HepG2 (cell line): ENCODE measurements at regions not wholly inside any gene's neighbourhood (a gene's known extent, or its start where the extent isn't known, plus 50 kb on each side); places are given as distances from the start of the nearest gene placed in this dataset.
"Not testable (repeated sequence)": the region's sequence is repeated elsewhere in the genome, so short reads cannot be mapped to it uniquely, and the experiment has no call there.

ENCODE experiments used
- ATAC-seq: fragments of 200-7000 bp; cut with Tn5 transposase; 3 replicates; pipeline ENCODE4 v1.9.1; 2020; ENCODE audit warnings: mild to moderate bottlenecking, moderate library complexity
- BruUV-seq: library from RNA; stranded (reverse); fragments of 400-500 nt; replicated peaks from 2 replicates; lab custom pipeline; 2021; lab: Mats Ljungman, UMichigan
- CTCF ChIA-PET: fragments of 300-600 bp; formaldehyde crosslinking; extraction: SDS; loops from one replicate; lab custom pipeline; 2021; ENCODE audit warnings: low total read pairs, inconsistent platforms, low intra/inter-chr PET ratio; lab: Yijun Ruan, JAX
- POLR2A ChIA-PET: fragments of 350-600 bp; sonication (Branson Sonifier 250); formaldehyde crosslinking; loops from one replicate; lab custom pipeline; 2020; ENCODE audit warnings: antibody characterized with exemption, inconsistent platforms; lab: Yijun Ruan, JAX
- DNase-seq: peaks from one replicate; pipeline ENCODE4 v3.0.0-alpha.2; 2015; ENCODE audit warnings: low spot score
- FAIRE-seq: peaks from 3 replicates; lab custom pipeline; 2011; peaks lifted over from hg19 to GRCh38; lab: Jason Lieb, UNC
- H2AFZ ChIP-seq: one replicate; pipeline ENCODE4 v1.6.1; 2011; ENCODE audit warnings: low read length, inconsistent platforms
- H3K27ac ChIP-seq: fragments of 300-600 bp; 3 replicates; pipeline ENCODE4 v1.8.0; 2011; ENCODE audit warnings: mixed run types, mild to moderate bottlenecking, mixed read lengths, low read length, inconsistent platforms; ENCODE audit not compliant: insufficient read depth; ENCODE audit errors: extremely low read length
- H3K27me3 ChIP-seq, 2 experiments: fragments of 200-600 bp in 1 of 2; 2 replicates in 1 of 2; 3 replicates in 1 of 2; pipeline versions ENCODE4 v1.6.0 to v1.8.0; 2011; ENCODE audit warnings: low read length in 2 of 2, mild to moderate bottlenecking in 2 of 2, moderate library complexity in 2 of 2, inconsistent platforms in 1 of 2; ENCODE audit not compliant: insufficient read depth in 2 of 2, control insufficient read depth in 1 of 2
- H3K36me3 ChIP-seq, 2 experiments: fragments of 200-600 bp in 1 of 2; replicated peaks in 1 of 2; 2 replicates in 1 of 2; 3 replicates in 1 of 2; pipeline versions ENCODE4 v1.5.1 to v1.8.0; 2011; ENCODE audit warnings: low read length in 2 of 2, inconsistent platforms in 1 of 2; ENCODE audit not compliant: insufficient read depth in 2 of 2, control insufficient read depth in 1 of 2
- H3K4me1 ChIP-seq: 2 replicates; pipeline ENCODE4 v1.5.1; 2012; ENCODE audit warnings: low read length, inconsistent platforms; ENCODE audit not compliant: insufficient read depth
- H3K4me2 ChIP-seq: 2 replicates; pipeline ENCODE4 v1.6.0; 2011; ENCODE audit warnings: low read depth, low read length, inconsistent platforms
- H3K4me3 ChIP-seq, 3 experiments: fragments of 200-600 bp in 1 of 3; sonication (generic), shearing (Covaris generic) in 1 of 3; replicated peaks in 1 of 3; 2 replicates each; pipeline ENCODE4 v1.5.1; 2011 to 2016; ENCODE audit warnings: low read length in 3 of 3, inconsistent platforms in 2 of 3, low read depth in 2 of 3, mild to moderate bottlenecking in 2 of 3, control low read depth in 1 of 3, mixed read lengths in 1 of 3; ENCODE audit not compliant: insufficient read depth in 1 of 3
- H3K79me2 ChIP-seq: one replicate; pipeline ENCODE4 v1.6.1; 2011; ENCODE audit warnings: low read length, inconsistent platforms; ENCODE audit not compliant: insufficient read depth
- H3K9ac ChIP-seq: 2 replicates; pipeline ENCODE4 v1.6.0; 2011; ENCODE audit warnings: mild to moderate bottlenecking, low read depth, low read length, inconsistent platforms; ENCODE audit not compliant: insufficient read depth
- H3K9me3 ChIP-seq: 2 replicates; pipeline ENCODE4 v1.5.1; 2012; ENCODE audit warnings: mild to moderate bottlenecking, low read length
- H4K20me1 ChIP-seq: 2 replicates; pipeline ENCODE4 v1.6.0; 2011; ENCODE audit warnings: inconsistent platforms, mild to moderate bottlenecking, low read length, moderate library complexity; ENCODE audit not compliant: insufficient read depth
- ATF7-NPFF ChIP-seq: sonication (generic); formaldehyde crosslinking; IDR thresholded peaks from 2 replicates; pipeline ENCODE4 v1.8.1; 2023; ENCODE audit warnings: mild to moderate bottlenecking, low read depth, missing genetic modification reagents, moderate library complexity
- FOXA1 ChIP-seq, 2 experiments: fragments of 450-650 bp in 1 of 2; sonication (generic) in 1 of 2; formaldehyde crosslinking in 1 of 2; IDR thresholded peaks; 2 replicates each; pipeline versions ENCODE4 v1.4.0 to v1.6.1; 2016 to 2020; ENCODE audit warnings: missing genetic modification reagents in 1 of 2
- FOXA3 ChIP-seq: IDR thresholded peaks from 2 replicates; pipeline ENCODE4 v1.6.1; 2016; ENCODE audit warnings: missing genetic modification reagents, missing compliant biosample characterization
- FOXP1 ChIP-seq, 2 experiments: fragments of 450-650 bp in 1 of 2; IDR thresholded peaks; 2 replicates each; pipeline ENCODE4 v1.6.1; 2017 to 2018; ENCODE audit warnings: antibody characterized with exemption in 1 of 2
- HOXA3 ChIP-seq: sonication (generic); formaldehyde crosslinking; IDR thresholded peaks from 2 replicates; pipeline ENCODE4 v1.5.0; 2020; ENCODE audit warnings: missing genetic modification reagents
- SALL1 ChIP-seq: sonication (generic); formaldehyde crosslinking; IDR thresholded peaks from 2 replicates; pipeline ENCODE4 v1.8.0; 2022; ENCODE audit warnings: mild to moderate bottlenecking, missing genetic modification reagents
- SOX13 ChIP-seq, 3 experiments: fragments of 450-650 bp in 1 of 3; sonication (generic) in 1 of 3; formaldehyde crosslinking in 1 of 3; IDR thresholded peaks in 2 of 3; conservative IDR thresholded peaks in 1 of 3; 2 replicates each; pipeline versions ENCODE4 v1.5.0 to v1.6.1; 2016 to 2020; ENCODE audit warnings: antibody characterized with exemption in 1 of 3, mild to moderate bottlenecking in 1 of 3, missing compliant biosample characterization in 1 of 3, missing genetic modification reagents in 1 of 3, moderate library complexity in 1 of 3
- SP5 ChIP-seq: IDR thresholded peaks from 2 replicates; pipeline ENCODE4 v1.6.1; 2016; ENCODE audit warnings: low read depth, borderline replicate concordance
- ZMYM4 ChIP-seq: sonication (generic); formaldehyde crosslinking; IDR thresholded peaks from 2 replicates; pipeline ENCODE4 v1.8.1; 2023; ENCODE audit warnings: mild to moderate bottlenecking, missing genetic modification reagents
- ZNF598 ChIP-seq: sonication (generic); formaldehyde crosslinking; IDR thresholded peaks from 2 replicates; pipeline ENCODE4 v1.5.1; 2020; ENCODE audit warnings: mild to moderate bottlenecking, missing genetic modification reagents, borderline replicate concordance
- WGBS: methylation state at CpG from one replicate; pipeline ENCODE4 v1.1.6; 2017; ENCODE audit warnings: low lambda C conversion rate; 5-methylcytosine and 5-hydroxymethylcytosine counted together
- in situ Hi-C: cut with HindIII; loops from 2 replicates; pipeline ENCODE4 v1.10.0; 2017; ENCODE audit warnings: low pct_unique_long_range_greater_than_20kb; ENCODE audit not compliant: extremely low pct_ligation_motif_present
- intact Hi-C: fragments of 100-400 bp; cut with micrococcal nuclease; formaldehyde crosslinking; loops from one replicate; pipeline ENCODE4 v1.10.0; 2022; ENCODE audit not compliant: unreplicated experiment
- TF ChIP-seq, protein P1 (sequence below): IDR thresholded peaks from 2 replicates; pipeline ENCODE4 v1.4.0; 2020; ENCODE audit warnings: mild to moderate bottlenecking, missing genetic modification reagents

GRCh38 chr2:180775711-180776110 lies 204.7 kb upstream of the UBE2E3 start (continued):
- no peak for TF ChIP-seq ZMYM4 (CRISPR knock-in tag)
- TF ChIP-seq FOXP1 (IDR thresholded peaks at IDR 0.05), result no peak
- TF ChIP-seq FOXP1 (CRISPR knock-in tag; IDR thresholded peaks at IDR 0.05), result no peak
- no peak for TF ChIP-seq ATF7-NPFF (CRISPR knock-in tag)
- TF ChIP-seq ZNF598 (CRISPR knock-in tag), result no peak

DNA sequence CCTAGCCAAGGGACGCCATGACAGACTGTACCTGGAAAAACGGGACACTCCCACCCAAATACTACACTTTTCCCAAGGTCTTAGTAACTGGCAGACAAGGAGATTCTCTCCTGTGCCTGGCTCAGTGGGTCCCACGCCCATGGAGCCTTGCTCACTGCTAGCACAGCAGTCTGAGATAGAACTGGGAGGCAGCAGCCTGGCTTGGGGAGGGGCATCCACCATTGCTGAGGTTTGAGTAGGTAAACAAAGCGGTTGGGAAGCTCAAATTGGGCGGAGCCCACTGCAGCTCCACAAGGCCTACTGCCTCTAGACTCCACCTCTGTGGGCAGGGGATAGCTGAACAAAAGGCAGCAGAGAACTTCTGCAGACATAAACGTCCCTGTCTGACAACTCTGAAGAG lies 215.1 kb upstream of the UBE2E3 start:
- H2AFZ ChIP-seq; H3K9ac ChIP-seq; CTCF ChIA-PET; H3K27me3 ChIP-seq; FAIRE-seq; ATAC-seq; H3K79me2 ChIP-seq; H3K36me3 ChIP-seq; H4K20me1 ChIP-seq; H3K9me3 ChIP-seq; H3K27ac ChIP-seq; BruUV-seq; TF ChIP-seq FOXA1, SOX13 (IDR thresholded peaks at IDR 0.05): not testable (repeated sequence)
- H3K4me2 ChIP-seq, result peak overlapping the region; percentile 47
- H3K4me3 ChIP-seq, result 0 out of 6 replicates have a peak overlapping the region, but pooled peaks of 1 of the 3 experiments have one; percentile 6
- intact Hi-C loops, result loop anchor here (10.0 kb wide), 1 partner anchor 289 kb away; no protein-coding TSS in a partner anchor
- POLR2A ChIA-PET, result interaction anchor here (0.6 kb wide), 1 partner anchor 215 kb away, joined by 3 read pairs; the partner anchor contains the start of gene UBE2E3
- TF ChIP-seq SALL1, result peak; percentile 29; the same call in 1 of the 2 replicates
- 0 out of 2 replicates have a peak, but pooled peaks have one; percentile 31 for TF ChIP-seq HOXA3
- peak; percentile 74 for TF ChIP-seq FOXA1 (CRISPR knock-in tag; IDR thresholded peaks at IDR 0.05)
- peak in 1 of 2 experiments; percentile 36; a peak in 1 of 4 replicates for TF ChIP-seq SOX13 (CRISPR knock-in tag; conservative IDR thresholded peaks at IDR 0.05 in 1 of 2, IDR thresholded peaks at IDR 0.05 in 1 of 2)
- peak; percentile 45; the same call in 1 of the 2 replicates for TF ChIP-seq SP5 (CRISPR knock-in tag)
- TF ChIP-seq FOXA3 (CRISPR knock-in tag), result peak; percentile 69
- TF ChIP-seq, protein P1, sequence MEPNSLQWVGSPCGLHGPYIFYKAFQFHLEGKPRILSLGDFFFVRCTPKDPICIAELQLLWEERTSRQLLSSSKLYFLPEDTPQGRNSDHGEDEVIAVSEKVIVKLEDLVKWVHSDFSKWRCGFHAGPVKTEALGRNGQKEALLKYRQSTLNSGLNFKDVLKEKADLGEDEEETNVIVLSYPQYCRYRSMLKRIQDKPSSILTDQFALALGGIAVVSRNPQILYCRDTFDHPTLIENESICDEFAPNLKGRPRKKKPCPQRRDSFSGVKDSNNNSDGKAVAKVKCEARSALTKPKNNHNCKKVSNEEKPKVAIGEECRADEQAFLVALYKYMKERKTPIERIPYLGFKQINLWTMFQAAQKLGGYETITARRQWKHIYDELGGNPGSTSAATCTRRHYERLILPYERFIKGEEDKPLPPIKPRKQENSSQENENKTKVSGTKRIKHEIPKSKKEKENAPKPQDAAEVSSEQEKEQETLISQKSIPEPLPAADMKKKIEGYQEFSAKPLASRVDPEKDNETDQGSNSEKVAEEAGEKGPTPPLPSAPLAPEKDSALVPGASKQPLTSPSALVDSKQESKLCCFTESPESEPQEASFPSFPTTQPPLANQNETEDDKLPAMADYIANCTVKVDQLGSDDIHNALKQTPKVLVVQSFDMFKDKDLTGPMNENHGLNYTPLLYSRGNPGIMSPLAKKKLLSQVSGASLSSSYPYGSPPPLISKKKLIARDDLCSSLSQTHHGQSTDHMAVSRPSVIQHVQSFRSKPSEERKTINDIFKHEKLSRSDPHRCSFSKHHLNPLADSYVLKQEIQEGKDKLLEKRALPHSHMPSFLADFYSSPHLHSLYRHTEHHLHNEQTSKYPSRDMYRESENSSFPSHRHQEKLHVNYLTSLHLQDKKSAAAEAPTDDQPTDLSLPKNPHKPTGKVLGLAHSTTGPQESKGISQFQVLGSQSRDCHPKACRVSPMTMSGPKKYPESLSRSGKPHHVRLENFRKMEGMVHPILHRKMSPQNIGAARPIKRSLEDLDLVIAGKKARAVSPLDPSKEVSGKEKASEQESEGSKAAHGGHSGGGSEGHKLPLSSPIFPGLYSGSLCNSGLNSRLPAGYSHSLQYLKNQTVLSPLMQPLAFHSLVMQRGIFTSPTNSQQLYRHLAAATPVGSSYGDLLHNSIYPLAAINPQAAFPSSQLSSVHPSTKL (CRISPR knock-in tag), result peak; percentile 48; the same call in 1 of the 2 replicates
- in situ Hi-C loops, result loop anchor here (10.0 kb wide), 1 partner anchor 219 kb away; the partner anchor contains the start of gene UBE2E3
- peaks cover 60% of the 10 kb centered on the region for H3K4me1 ChIP-seq
- 32% methylated on average over 6 of the region's 6 CpGs for WGBS
- peak; percentile 54 for DNase-seq
